ENCODE measurements at regions not wholly inside any gene's neighbourhood (a gene's known extent, or its start where the extent isn't known, plus 50 kb on each side); places are given as distances from the start of the nearest gene placed in this dataset.

- no peaks in the 10 kb centered on the region for H3K4me1 Mint-ChIP-seq
- peaks cover 0 to 2% (median 0%) of the 10 kb centered on the region in 7 donors for H3K9me3 Mint-ChIP-seq
- Histone ChIP-seq H2AFZ (ENCODE audit: insufficient read depth, low read depth, low read length, poor library complexity, severe bottlenecking) (no peak overlapping the region), H3K4me1 (ENCODE audit: control insufficient read depth in 1 of 2, insufficient read depth in 2 of 2, low read length in 2 of 2) (no peaks in the 10 kb centered on the region), H3K27me3 (ENCODE audit: control insufficient read depth in 2 of 2, insufficient read depth in 2 of 2, low read length in 2 of 2) (no peaks in the 10 kb centered on the region), H3K9me3 (replicated peaks in 1 of 2; ENCODE audit: control insufficient read depth in 1 of 2, insufficient read depth in 1 of 2, low read length in 2 of 2) (no peaks in the 10 kb centered on the region), H3K4me2 (replicated peaks; ENCODE audit: extremely low read depth, low read length, poor library complexity, severe bottlenecking) (no peak overlapping the region), H4K20me1 (ENCODE audit: insufficient read depth, low read length) (no peaks in the 10 kb centered on the region), H3K27ac (ENCODE audit: low read depth in 1 of 2, low read length in 2 of 2) (no peak overlapping the region), H3K36me3 (replicated peaks in 1 of 2; ENCODE audit: control insufficient read depth in 1 of 2, insufficient read depth in 2 of 2, low read length in 2 of 2) (no peaks in the 10 kb centered on the region), H3K79me2 (ENCODE audit: insufficient read depth, low read length) (no peaks in the 10 kb centered on the region), H3K4me3 (replicated peaks in 1 of 3; ENCODE audit: low read depth in 2 of 3, low read length in 3 of 3) (no peak overlapping the region), H3K9ac (ENCODE audit: insufficient read depth, low read length, poor library complexity, severe bottlenecking) (no peak overlapping the region)
- WGBS (ENCODE audit: insufficient coverage) = no CpG with 5 or more reads among the region's 2 CpGs
- peaks cover 0 to 3% (median 0%) of the 10 kb centered on the region in 3 donors for H3K27me3 Mint-ChIP-seq (ENCODE audit: low read depth in 3 of 3)
- H3K4me3 Mint-ChIP-seq = no peak overlapping the region
- intact Hi-C loops (cut with micrococcal nuclease) = no loop called here
- TF ChIP-seq CTCF (IDR thresholded peaks at IDR 0.05) = no peak
- H3K36me3 Mint-ChIP-seq = no peaks in the 10 kb centered on the region
- no peak overlapping the region for H3K27ac Mint-ChIP-seq
- no peak for DNase-seq
Measured at GRCh38 chr4:115609631-115610030, 496.2 kb upstream of the NDST4 start.

GRCh38 chr4:115607311-115607710 lies 493.9 kb upstream of the NDST4 start:
- Histone ChIP-seq H3K27me3 (ENCODE audit: control insufficient read depth in 2 of 2, insufficient read depth in 2 of 2, low read length in 2 of 2) (no peaks in the 10 kb centered on the region), H4K20me1 (ENCODE audit: insufficient read depth, low read length) (no peaks in the 10 kb centered on the region), H3K4me2 (replicated peaks; ENCODE audit: extremely low read depth, low read length, poor library complexity, severe bottlenecking) (no peak overlapping the region), H3K4me1 (ENCODE audit: control insufficient read depth in 1 of 2, insufficient read depth in 2 of 2, low read length in 2 of 2) (no peaks in the 10 kb centered on the region), H3K4me3 (replicated peaks in 1 of 3; ENCODE audit: low read depth in 2 of 3, low read length in 3 of 3) (no peak overlapping the region), H3K9me3 (replicated peaks in 1 of 2; ENCODE audit: control insufficient read depth in 1 of 2, insufficient read depth in 1 of 2, low read length in 2 of 2) (no peaks in the 10 kb centered on the region), H3K36me3 (replicated peaks in 1 of 2; ENCODE audit: control insufficient read depth in 1 of 2, insufficient read depth in 2 of 2, low read length in 2 of 2) (no peaks in the 10 kb centered on the region), H3K79me2 (ENCODE audit: insufficient read depth, low read length) (no peaks in the 10 kb centered on the region), H2AFZ (ENCODE audit: insufficient read depth, low read depth, low read length, poor library complexity, severe bottlenecking) (no peak overlapping the region), H3K9ac (ENCODE audit: insufficient read depth, low read length, poor library complexity, severe bottlenecking) (no peak overlapping the region), H3K27ac (ENCODE audit: low read depth in 1 of 2, low read length in 2 of 2) (no peak overlapping the region)
- Mint-ChIP-seq H3K27ac (no peak overlapping the region), H3K4me1 (no peaks in the 10 kb centered on the region), H3K36me3 (no peaks in the 10 kb centered on the region), H3K4me3 (no peak overlapping the region), H3K9me3 (peaks cover 0 to 2% (median 0%) of the 10 kb centered on the region in 7 donors), H3K27me3 (ENCODE audit: low read depth in 3 of 3) (peaks cover 0 to 3% (median 0%) of the 10 kb centered on the region in 3 donors)
- intact Hi-C loops (cut with micrococcal nuclease) = no loop called here
- WGBS (ENCODE audit: insufficient coverage) = 80% methylated on average over 1 of the region's 3 CpGs
- TF ChIP-seq CTCF (IDR thresholded peaks at IDR 0.05) = no peak
- DNase-seq = no peak

Data from CD14-positive monocyte (primary cell).